ENCODE measurements at regions not wholly inside any gene's neighbourhood (a gene's known extent, or its start where the extent isn't known, plus 50 kb on each side); places are given as distances from the start of the nearest gene placed in this dataset.

DNA sequence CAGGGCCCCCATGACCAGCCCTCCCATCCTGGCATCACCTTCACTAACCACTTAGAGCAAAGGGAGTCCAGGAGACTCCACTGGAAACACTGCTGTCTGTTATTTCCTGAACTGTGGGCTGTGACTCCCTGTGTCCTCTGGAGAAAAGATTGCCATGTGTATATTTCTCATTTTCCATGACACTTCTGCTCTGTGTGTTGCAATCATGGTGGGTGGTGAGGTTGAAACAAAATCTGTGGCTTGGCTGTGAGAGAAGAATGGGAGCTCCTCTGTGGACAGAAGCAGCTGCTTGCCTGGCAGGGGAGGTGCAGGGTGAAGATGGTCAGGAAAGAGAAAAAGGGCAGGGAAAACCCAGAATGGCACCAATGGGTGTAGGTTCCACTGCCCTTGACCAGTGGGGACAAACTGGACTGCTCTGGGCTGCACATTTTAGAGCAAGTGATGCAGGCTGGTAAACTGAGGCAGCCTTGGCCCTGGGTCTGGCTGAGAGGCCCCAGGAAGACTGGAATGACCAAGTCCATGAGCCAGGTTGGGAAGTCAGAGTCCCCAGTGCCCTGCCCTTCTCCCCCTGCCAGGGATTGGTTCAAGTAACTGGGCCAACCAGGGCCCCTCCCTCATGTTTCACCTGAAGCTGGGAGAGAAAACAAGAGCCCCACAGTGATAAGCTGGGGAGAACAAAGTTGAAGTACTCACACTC, 314.3 kb downstream of the C16orf95 start:
- TF ChIP-seq ZFX (IDR thresholded peaks at IDR 0.05; ENCODE audit: borderline replicate concordance): no peak
- TF ChIP-seq, protein P1, sequence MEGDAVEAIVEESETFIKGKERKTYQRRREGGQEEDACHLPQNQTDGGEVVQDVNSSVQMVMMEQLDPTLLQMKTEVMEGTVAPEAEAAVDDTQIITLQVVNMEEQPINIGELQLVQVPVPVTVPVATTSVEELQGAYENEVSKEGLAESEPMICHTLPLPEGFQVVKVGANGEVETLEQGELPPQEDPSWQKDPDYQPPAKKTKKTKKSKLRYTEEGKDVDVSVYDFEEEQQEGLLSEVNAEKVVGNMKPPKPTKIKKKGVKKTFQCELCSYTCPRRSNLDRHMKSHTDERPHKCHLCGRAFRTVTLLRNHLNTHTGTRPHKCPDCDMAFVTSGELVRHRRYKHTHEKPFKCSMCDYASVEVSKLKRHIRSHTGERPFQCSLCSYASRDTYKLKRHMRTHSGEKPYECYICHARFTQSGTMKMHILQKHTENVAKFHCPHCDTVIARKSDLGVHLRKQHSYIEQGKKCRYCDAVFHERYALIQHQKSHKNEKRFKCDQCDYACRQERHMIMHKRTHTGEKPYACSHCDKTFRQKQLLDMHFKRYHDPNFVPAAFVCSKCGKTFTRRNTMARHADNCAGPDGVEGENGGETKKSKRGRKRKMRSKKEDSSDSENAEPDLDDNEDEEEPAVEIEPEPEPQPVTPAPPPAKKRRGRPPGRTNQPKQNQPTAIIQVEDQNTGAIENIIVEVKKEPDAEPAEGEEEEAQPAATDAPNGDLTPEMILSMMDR (IDR thresholded peaks at IDR 0.05): no peak
- H3K27ac ChIP-seq: no peak overlapping the region

DNA sequence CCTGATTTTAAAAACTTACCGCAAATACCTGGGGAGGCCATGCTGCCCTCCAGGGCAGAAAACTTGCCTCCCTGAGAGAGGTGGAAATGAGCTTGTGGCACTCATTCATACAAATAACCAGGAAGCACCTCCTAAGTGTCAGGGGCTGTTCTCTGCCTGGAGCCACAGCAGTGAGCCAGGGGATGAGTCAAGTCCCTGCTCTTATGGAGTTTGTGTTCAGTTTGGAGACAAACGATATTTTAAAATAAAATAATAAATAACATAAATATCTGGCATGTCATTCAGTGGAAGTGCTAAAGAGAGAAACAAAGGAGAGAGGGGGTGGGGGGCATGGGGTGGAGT, 313.8 kb downstream of the C16orf95 start:
- TF ChIP-seq ZFX (IDR thresholded peaks at IDR 0.05; ENCODE audit: borderline replicate concordance): no peak
- TF ChIP-seq, protein P1 (IDR thresholded peaks at IDR 0.05): no peak
- no peak overlapping the region for H3K27ac ChIP-seq

DNA sequence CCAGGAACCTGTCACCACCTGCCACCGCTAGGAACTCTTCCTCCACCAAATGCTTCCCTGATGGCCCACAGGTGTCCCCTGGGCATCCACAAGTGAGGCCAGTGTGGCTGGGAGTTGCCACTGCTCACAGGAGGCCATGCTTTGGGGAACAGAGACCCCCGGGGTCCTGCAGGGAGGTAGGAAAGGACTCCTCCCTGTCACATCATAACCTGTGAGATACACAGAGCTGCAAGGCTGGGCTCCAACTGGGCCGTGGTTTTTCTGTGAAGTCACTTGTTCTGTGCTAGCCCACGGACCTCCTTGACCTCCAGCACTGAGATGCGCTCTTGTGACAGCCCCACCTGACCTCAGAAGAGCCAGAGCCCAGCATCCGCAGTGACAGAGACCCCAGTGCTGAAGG, 311.2 kb downstream of the C16orf95 start:
- no peak for TF ChIP-seq ZFX (IDR thresholded peaks at IDR 0.05; ENCODE audit: borderline replicate concordance)
- H3K27ac ChIP-seq: no peak overlapping the region

DNA sequence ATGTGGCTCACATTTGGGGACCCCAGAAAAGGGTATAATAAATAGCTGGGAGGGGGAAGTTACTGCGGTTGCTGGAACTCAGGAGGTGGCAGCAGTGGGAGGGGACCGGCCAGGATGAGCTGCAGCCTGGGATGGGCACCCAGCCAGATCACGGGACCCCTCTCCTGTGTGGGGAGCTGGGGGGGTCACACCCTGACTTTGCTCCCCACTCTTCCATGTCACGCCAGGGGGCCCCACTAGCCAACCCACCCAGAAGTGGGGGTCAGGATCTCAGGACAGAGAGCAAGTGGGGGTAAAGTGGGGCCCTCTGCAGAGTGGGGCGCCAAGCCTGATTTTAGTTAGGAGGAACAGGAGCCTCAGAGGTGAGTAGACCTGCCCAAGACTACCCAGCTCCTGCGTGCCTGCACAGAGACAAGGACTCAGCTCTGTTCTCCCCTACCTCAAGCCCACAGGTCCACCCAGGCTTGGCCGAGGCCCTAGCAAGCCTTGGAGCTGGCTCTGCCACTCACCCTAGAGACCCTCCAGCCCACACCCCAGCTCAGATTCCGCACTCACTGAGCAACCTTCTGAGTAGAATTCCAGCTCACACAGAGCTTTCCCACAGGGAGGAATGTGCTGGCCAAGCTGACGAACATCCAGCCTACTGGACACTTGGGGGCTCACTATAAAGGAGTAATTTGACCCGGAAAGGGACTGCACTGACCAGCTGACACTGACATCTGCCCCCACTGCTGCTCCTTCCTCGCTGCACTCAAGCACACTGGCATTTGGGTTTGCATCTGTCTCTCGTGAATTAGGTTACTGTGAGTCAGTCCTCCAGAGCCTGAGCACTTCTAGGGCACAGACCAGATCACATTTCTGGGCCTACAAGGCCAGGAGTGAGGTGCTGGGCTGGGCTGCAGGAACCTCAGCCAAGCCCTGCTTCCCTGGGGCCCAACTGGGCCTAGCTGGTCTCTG, 310.1 kb downstream of the C16orf95 start:
- no peak overlapping the region for H3K27ac ChIP-seq
- TF ChIP-seq, protein P1 (IDR thresholded peaks at IDR 0.05): no peak
- no peak for TF ChIP-seq ZFX (IDR thresholded peaks at IDR 0.05; ENCODE audit: borderline replicate concordance)

DNA sequence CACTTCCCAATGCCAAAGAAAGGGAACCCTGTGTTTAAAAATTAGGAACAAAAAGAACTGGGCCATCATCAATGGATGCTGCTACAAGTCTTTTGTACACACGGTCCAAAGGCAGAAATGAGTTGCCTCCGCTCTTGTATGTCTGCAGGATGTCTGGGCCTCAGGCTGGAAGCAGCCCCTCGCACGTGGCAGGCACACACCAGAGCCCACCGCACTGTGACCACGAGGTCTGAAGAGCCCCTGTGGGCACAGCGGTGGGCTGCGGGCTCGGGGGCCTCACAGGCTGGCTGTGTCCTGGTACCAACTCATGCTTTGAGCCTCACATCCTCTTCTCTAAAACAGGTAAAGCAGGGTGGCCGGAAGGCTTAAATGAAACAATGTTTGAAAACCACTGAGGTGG, 309.3 kb downstream of the C16orf95 start:
- no peak overlapping the region for H3K27ac ChIP-seq
- no peak for TF ChIP-seq ZFX (IDR thresholded peaks at IDR 0.05; ENCODE audit: borderline replicate concordance)
- TF ChIP-seq, protein P1 (IDR thresholded peaks at IDR 0.05): no peak

DNA sequence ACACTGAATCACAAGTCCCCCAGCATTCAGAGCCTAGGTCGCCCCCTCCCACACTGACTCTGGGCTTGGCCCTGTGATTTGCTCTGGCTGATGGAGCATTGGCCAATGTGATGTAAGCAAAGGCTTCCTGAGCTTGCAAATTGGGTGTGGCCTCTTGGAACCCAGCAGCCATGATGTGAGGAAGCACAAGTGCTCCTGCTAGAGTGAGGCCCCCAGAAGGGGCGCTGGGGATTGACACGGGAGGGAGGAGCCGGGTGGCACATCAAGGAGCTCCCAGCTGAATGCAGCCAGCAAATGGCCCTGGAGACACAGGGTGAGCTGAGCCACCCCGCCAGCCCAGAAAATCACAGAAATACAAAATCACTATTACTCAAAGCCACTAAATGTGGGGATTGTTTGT, 308.5 kb downstream of the C16orf95 start:
- no peak overlapping the region for H3K27ac ChIP-seq

More for the DNA sequence above, 308.5 kb downstream of the C16orf95 start:
- TF ChIP-seq, protein P1 (IDR thresholded peaks at IDR 0.05): no peak
- no peak for TF ChIP-seq ZFX (IDR thresholded peaks at IDR 0.05; ENCODE audit: borderline replicate concordance)

Data from 22Rv1 (cell line).